Fibroblast of lung (primary cell): ENCODE measurements at regions not wholly inside any gene's neighbourhood (a gene's known extent, or its start where the extent isn't known, plus 50 kb on each side); places are given as distances from the start of the nearest gene placed in this dataset.

Experiments
- DNase-seq, 2 donors: peaks; one replicate each; pipeline versions ENCODE4 v3.0.0 to v3.0.0-alpha.2; 2010; ENCODE audit warnings: low read depth in 2 of 2
- H2AFZ ChIP-seq: 2 replicates; pipeline ENCODE4 v1.5.1; 2012; ENCODE audit warnings: low read length, control low read depth, inconsistent platforms
- H3K27ac ChIP-seq: 2 replicates; pipeline ENCODE4 v1.5.1; 2011; ENCODE audit warnings: low read length, control low read depth; ENCODE audit not compliant: insufficient read depth
- H3K27me3 ChIP-seq: 2 replicates; pipeline ENCODE4 v1.5.1; 2011; ENCODE audit warnings: mild to moderate bottlenecking, low read length; ENCODE audit not compliant: control insufficient read depth, insufficient read depth
- H3K36me3 ChIP-seq: 2 replicates; pipeline ENCODE4 v1.5.1; 2011; ENCODE audit warnings: low read length; ENCODE audit not compliant: control insufficient read depth, insufficient read depth
- H3K4me1 ChIP-seq: 2 replicates; pipeline ENCODE4 v1.5.1; 2011; ENCODE audit warnings: low read length; ENCODE audit not compliant: control insufficient read depth, insufficient read depth; ENCODE audit errors: extremely low read depth
- H3K4me2 ChIP-seq: 2 replicates; pipeline ENCODE4 v1.5.1; 2011; ENCODE audit warnings: low read length, control low read depth; ENCODE audit not compliant: insufficient read depth; ENCODE audit errors: extremely low read depth
- H3K4me3 ChIP-seq, 4 experiments: fragments of 200-600 bp in 1 of 4; sonication (generic) in 1 of 4; replicated peaks in 1 of 4; 2 replicates each; pipeline ENCODE4 v1.5.1; 2011 to 2016; ENCODE audit warnings: low read length in 4 of 4, low read depth in 3 of 4, mild to moderate bottlenecking in 3 of 4, control low read depth in 2 of 4, inconsistent platforms in 1 of 4, mixed read lengths in 1 of 4; ENCODE audit not compliant: insufficient read depth in 1 of 4; ENCODE audit errors: control extremely low read depth in 1 of 4
- H3K79me2 ChIP-seq: 2 replicates; pipeline ENCODE4 v1.5.1; 2012; ENCODE audit warnings: mild to moderate bottlenecking, low read length, inconsistent platforms; ENCODE audit not compliant: control insufficient read depth, insufficient read depth
- H3K9ac ChIP-seq: 2 replicates; pipeline ENCODE4 v1.5.1; 2011; ENCODE audit warnings: mild to moderate bottlenecking, low read length, control low read depth; ENCODE audit not compliant: insufficient read depth
- H3K9me3 ChIP-seq: 2 replicates; pipeline ENCODE4 v1.5.1; 2012; ENCODE audit warnings: low read depth, low read length; ENCODE audit not compliant: control insufficient read depth, insufficient read depth
- H4K20me1 ChIP-seq: 2 replicates; pipeline ENCODE4 v1.5.1; 2011; ENCODE audit warnings: low read length; ENCODE audit not compliant: control insufficient read depth, insufficient read depth; ENCODE audit errors: extremely low read depth
- EZH2 ChIP-seq: IDR thresholded peaks from 2 replicates; pipeline ENCODE4 v1.5.1; 2012; ENCODE audit warnings: low read length, control low read depth, mild to moderate bottlenecking; ENCODE audit errors: missing control alignments
- TF ChIP-seq, protein P1 (sequence below), 2 donors: IDR thresholded peaks in 1 of 2; conservative IDR thresholded peaks in 1 of 2; 1 replicate in 1 of 2; 2 replicates in 1 of 2; pipeline ENCODE4 v1.5.1; 2011 to 2012; ENCODE audit warnings: low read length in 2 of 2, control low read depth in 1 of 2, inconsistent platforms in 1 of 2, low read depth in 1 of 2, mild to moderate bottlenecking in 1 of 2

DNA sequence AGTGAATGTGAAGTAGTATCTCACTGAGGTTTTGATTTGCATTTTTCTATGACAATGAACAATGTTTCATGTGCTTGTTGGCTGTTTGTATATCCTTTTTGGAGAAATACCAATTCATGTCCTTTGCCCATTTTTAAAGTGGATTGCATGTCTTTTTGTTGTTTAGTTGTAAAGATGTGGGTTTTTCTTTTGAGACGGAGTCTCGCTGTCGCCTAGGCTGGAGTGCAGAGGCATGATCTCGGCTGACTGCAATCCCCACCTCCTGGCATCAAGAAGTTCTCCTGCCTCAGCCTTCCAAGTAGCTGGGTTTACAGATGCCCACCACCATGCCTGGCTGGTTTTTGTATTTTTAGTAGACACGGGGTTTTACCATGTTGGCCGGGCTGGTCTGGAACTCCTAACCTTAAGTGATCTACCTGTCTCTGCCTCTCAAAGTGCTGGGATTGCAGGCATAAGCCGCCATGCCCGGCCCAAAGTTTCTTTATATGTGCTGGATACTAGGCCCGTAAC lies 236.7 kb downstream of the MYCN start:
- no peak overlapping the region for H3K9ac ChIP-seq
- H3K79me2 ChIP-seq = no peaks in the 10 kb centered on the region
- no peaks in the 10 kb centered on the region for H4K20me1 ChIP-seq
- H3K36me3 ChIP-seq = no peaks in the 10 kb centered on the region
- no peaks in the 10 kb centered on the region for H3K4me1 ChIP-seq
- no peak for TF ChIP-seq EZH2
- TF ChIP-seq, protein P1, sequence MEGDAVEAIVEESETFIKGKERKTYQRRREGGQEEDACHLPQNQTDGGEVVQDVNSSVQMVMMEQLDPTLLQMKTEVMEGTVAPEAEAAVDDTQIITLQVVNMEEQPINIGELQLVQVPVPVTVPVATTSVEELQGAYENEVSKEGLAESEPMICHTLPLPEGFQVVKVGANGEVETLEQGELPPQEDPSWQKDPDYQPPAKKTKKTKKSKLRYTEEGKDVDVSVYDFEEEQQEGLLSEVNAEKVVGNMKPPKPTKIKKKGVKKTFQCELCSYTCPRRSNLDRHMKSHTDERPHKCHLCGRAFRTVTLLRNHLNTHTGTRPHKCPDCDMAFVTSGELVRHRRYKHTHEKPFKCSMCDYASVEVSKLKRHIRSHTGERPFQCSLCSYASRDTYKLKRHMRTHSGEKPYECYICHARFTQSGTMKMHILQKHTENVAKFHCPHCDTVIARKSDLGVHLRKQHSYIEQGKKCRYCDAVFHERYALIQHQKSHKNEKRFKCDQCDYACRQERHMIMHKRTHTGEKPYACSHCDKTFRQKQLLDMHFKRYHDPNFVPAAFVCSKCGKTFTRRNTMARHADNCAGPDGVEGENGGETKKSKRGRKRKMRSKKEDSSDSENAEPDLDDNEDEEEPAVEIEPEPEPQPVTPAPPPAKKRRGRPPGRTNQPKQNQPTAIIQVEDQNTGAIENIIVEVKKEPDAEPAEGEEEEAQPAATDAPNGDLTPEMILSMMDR (conservative IDR thresholded peaks at IDR 0.05 in 1 of 2, IDR thresholded peaks at IDR 0.05 in 1 of 2; ENCODE audit: low read depth in 1 of 2, low read length in 2 of 2) = no peak
- H3K27ac ChIP-seq = no peak overlapping the region
- no peaks in the 10 kb centered on the region for H3K9me3 ChIP-seq
- no peak overlapping the region for H3K4me2 ChIP-seq
- no peak for DNase-seq
- H2AFZ ChIP-seq = no peak overlapping the region
- no peak overlapping the region for H3K4me3 ChIP-seq
- H3K27me3 ChIP-seq = no peaks in the 10 kb centered on the region

DNA sequence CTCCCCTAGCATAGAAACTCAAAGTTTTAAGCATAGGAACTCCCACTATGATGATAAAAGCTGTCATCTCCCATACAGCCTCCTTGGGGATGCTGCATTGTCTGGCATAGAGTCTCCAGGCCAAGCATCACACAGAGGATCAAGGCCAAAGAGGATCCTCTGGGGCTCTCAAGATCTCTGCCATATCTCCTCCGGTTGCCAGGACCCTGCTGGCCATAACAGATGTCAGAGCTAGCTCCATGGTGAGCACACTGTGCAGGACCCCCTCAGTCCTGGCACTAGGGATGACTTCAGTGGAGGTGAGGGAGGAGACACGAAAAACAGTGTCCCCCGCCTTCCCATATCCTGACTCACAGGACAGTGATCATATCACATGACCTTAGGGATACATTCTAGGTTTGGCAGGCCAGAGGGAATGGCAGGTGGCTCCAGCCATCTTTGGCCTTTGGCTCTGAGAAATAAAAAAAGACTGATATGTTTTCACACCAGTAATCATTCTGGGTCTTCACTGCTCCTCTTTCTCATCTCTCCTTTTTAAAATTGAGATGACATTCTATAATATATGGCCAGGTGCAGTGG lies 235.0 kb downstream of the MYCN start:
- H3K4me3 ChIP-seq = no peak overlapping the region
- H3K9me3 ChIP-seq = no peaks in the 10 kb centered on the region
- H4K20me1 ChIP-seq = no peaks in the 10 kb centered on the region
- no peaks in the 10 kb centered on the region for H3K4me1 ChIP-seq
- H2AFZ ChIP-seq = no peak overlapping the region
- H3K9ac ChIP-seq = no peak overlapping the region
- no peak overlapping the region for H3K27ac ChIP-seq
- H3K27me3 ChIP-seq = no peaks in the 10 kb centered on the region
- H3K36me3 ChIP-seq = no peaks in the 10 kb centered on the region
- TF ChIP-seq EZH2 = no peak
- TF ChIP-seq, protein P1 (conservative IDR thresholded peaks at IDR 0.05 in 1 of 2, IDR thresholded peaks at IDR 0.05 in 1 of 2; ENCODE audit: low read depth in 1 of 2, low read length in 2 of 2) = no peak
- no peaks in the 10 kb centered on the region for H3K79me2 ChIP-seq
- no peak for DNase-seq
- no peak overlapping the region for H3K4me2 ChIP-seq

DNA sequence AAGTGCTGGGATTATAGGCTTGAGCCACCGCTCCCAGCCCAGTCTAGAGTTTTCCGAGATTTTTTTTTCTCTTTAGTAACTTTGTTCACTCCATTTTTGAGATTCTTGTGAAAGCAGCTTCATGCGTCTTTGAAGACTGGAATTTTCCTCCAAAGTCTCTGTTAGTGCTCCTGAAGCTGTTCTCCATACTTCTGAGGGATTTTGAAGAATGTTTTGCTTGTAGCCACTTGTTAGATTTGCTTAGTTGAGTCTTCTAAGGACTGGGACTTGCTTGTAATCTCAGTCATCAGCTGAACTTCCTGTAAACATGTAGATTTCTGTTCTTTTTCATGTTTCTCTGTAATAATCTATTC lies 234.3 kb downstream of the MYCN start:
- H3K36me3 ChIP-seq = no peaks in the 10 kb centered on the region
- H3K4me1 ChIP-seq = no peaks in the 10 kb centered on the region
- no peak overlapping the region for H3K4me2 ChIP-seq
- H3K27me3 ChIP-seq = no peaks in the 10 kb centered on the region
- no peak overlapping the region for H3K27ac ChIP-seq
- H2AFZ ChIP-seq = no peak overlapping the region
- H3K9me3 ChIP-seq = no peaks in the 10 kb centered on the region
- DNase-seq = no peak
- no peaks in the 10 kb centered on the region for H4K20me1 ChIP-seq
- H3K79me2 ChIP-seq = no peaks in the 10 kb centered on the region
- no peak overlapping the region for H3K4me3 ChIP-seq
- TF ChIP-seq, protein P1 (conservative IDR thresholded peaks at IDR 0.05 in 1 of 2, IDR thresholded peaks at IDR 0.05 in 1 of 2; ENCODE audit: low read depth in 1 of 2, low read length in 2 of 2) = no peak
- no peak for TF ChIP-seq EZH2
- no peak overlapping the region for H3K9ac ChIP-seq
